ENCODE measurements at regions not wholly inside any gene's neighbourhood (a gene's known extent, or its start where the extent isn't known, plus 50 kb on each side); places are given as distances from the start of the nearest gene placed in this dataset.

DNA sequence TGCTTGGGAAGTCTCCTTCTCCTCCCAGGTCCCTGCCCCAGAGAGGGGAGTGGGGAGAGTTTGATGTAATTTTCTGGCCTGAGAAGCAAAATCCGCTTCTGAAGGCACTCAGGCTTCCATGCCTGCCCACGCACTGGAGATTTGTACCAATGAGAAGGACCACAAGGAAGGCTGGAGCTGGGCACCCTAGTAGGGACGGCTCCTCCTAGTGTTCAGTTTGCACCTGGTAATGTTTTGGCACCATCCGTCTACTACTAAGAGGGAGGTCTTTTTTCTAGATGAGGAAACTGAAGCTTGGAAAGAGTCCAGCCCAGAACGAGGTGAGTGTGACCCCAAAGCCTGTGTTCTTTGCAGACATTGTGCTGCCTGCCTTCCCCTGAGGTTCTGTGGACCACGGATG, 83.6 kb upstream of the NLRP1 start:
- TF ChIP-seq FOXM1 (IDR thresholded peaks at IDR 0.05; ENCODE audit: borderline replicate concordance, low read depth) (no peak), CREB1 (IDR thresholded peaks at IDR 0.05; ENCODE audit: low read depth) (no peak), CEBPB (IDR thresholded peaks at IDR 0.05) (no peak)

DNA sequence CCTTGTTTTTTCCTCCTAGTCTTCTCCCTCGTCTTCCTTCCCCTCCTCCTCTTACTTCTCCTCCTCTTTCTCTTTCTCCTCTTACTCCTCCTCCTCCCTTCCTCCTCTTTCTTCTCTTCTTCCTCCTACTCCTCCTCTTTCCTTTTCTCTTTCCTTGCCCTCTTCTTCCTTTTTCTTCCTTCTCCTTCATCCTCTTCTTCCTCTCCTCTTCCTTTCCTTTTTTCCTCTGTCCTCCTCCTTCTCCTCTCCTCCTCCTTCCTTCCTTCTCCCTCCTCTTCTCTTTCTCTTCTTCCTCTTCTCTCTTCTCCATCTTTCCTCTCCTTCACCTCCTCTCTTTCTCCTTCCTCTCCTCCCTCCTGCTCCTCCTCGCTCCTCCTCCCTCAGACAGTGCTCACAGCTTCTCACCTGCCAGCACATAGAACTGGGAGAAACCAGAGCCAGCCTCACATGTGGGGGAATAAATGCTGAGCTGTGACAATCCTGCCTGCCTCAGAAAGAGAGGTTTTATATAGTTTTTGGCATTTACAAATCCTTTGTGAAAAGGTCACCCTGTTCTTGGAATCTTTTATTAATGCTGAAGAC, 84.3 kb upstream of the NLRP1 start:
- TF ChIP-seq EGR1 (IDR thresholded peaks at IDR 0.05) (no peak), ZBTB7A (IDR thresholded peaks at IDR 0.05; ENCODE audit: low read depth) (no peak), EP300 (IDR thresholded peaks at IDR 0.05; ENCODE audit: borderline replicate concordance) (no peak), NFIC (IDR thresholded peaks at IDR 0.05) (no peak), RAD21 (IDR thresholded peaks at IDR 0.05; ENCODE audit: low read depth) (no peak)
- TF ChIP-seq, protein P1, sequence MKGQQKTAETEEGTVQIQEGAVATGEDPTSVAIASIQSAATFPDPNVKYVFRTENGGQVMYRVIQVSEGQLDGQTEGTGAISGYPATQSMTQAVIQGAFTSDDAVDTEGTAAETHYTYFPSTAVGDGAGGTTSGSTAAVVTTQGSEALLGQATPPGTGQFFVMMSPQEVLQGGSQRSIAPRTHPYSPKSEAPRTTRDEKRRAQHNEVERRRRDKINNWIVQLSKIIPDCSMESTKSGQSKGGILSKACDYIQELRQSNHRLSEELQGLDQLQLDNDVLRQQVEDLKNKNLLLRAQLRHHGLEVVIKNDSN (IDR thresholded peaks at IDR 0.05) = no peak

DNA sequence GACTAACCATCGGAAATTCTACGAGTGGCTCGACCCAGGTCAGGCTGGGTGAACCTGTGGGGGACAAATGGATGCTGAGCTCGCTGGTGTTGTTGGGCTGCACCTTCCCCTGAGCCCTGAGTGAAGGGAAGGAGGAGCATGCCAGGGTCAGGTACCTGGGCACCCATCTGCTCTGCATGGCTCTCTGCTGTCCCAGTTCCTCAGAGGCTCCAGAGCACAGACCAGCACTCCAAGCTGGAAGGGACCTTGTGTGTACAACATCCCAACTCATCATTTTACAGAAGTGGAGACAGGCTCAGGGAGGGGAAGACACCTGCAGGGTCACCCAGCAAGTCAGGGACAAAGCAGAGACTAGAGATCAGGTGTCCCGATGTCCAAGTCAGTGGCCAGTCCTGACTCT, 84.9 kb upstream of the NLRP1 start:
- no peak for TF ChIP-seq RAD21 (IDR thresholded peaks at IDR 0.05; ENCODE audit: low read depth)
- no peak for TF ChIP-seq ZBTB7A (IDR thresholded peaks at IDR 0.05; ENCODE audit: low read depth)
- TF ChIP-seq, protein P2, sequence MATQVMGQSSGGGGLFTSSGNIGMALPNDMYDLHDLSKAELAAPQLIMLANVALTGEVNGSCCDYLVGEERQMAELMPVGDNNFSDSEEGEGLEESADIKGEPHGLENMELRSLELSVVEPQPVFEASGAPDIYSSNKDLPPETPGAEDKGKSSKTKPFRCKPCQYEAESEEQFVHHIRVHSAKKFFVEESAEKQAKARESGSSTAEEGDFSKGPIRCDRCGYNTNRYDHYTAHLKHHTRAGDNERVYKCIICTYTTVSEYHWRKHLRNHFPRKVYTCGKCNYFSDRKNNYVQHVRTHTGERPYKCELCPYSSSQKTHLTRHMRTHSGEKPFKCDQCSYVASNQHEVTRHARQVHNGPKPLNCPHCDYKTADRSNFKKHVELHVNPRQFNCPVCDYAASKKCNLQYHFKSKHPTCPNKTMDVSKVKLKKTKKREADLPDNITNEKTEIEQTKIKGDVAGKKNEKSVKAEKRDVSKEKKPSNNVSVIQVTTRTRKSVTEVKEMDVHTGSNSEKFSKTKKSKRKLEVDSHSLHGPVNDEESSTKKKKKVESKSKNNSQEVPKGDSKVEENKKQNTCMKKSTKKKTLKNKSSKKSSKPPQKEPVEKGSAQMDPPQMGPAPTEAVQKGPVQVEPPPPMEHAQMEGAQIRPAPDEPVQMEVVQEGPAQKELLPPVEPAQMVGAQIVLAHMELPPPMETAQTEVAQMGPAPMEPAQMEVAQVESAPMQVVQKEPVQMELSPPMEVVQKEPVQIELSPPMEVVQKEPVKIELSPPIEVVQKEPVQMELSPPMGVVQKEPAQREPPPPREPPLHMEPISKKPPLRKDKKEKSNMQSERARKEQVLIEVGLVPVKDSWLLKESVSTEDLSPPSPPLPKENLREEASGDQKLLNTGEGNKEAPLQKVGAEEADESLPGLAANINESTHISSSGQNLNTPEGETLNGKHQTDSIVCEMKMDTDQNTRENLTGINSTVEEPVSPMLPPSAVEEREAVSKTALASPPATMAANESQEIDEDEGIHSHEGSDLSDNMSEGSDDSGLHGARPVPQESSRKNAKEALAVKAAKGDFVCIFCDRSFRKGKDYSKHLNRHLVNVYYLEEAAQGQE (IDR thresholded peaks at IDR 0.05; ENCODE audit: low read depth) = no peak
- TF ChIP-seq TAF1 (IDR thresholded peaks at IDR 0.05; ENCODE audit: low read depth) = no peak
- TF ChIP-seq, protein P3, sequence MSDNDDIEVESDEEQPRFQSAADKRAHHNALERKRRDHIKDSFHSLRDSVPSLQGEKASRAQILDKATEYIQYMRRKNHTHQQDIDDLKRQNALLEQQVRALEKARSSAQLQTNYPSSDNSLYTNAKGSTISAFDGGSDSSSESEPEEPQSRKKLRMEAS (IDR thresholded peaks at IDR 0.05) = no peak
- TF ChIP-seq YY1 (IDR thresholded peaks at IDR 0.05; ENCODE audit: low read depth) = no peak
- TF ChIP-seq NFIC (IDR thresholded peaks at IDR 0.05) = no peak
- TF ChIP-seq EP300 (IDR thresholded peaks at IDR 0.05; ENCODE audit: borderline replicate concordance) = no peak
- no peak for TF ChIP-seq CREB1 (IDR thresholded peaks at IDR 0.05; ENCODE audit: low read depth)
- no peak for TF ChIP-seq EGR1 (IDR thresholded peaks at IDR 0.05)
- TF ChIP-seq, protein P1 (IDR thresholded peaks at IDR 0.05) = no peak
- TF ChIP-seq TCF12 (IDR thresholded peaks at IDR 0.05; ENCODE audit: low read depth) = no peak
- TF ChIP-seq FOXM1 (IDR thresholded peaks at IDR 0.05; ENCODE audit: borderline replicate concordance, low read depth) = no peak
- no peak for TF ChIP-seq TEAD4 (IDR thresholded peaks at IDR 0.05)

DNA sequence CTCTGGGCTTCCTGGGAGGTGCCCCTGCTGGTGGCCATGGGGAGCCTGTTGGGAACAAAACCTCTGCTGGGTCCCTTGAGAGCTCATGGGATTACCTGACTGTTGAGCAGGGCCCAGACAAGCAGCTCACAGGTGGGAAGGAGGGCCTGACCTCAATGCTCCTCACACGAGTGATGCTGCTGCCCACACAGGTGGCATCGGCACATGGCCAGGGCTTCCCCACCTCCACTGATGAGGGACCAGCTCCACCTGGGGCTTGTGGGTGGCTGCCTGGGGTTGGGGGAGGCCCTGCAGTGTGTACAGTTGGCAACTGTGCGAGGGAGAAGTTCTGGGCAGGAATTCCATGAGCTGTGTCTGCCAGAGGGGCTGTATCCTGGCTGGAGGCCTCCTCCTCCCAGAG, 87.8 kb upstream of the NLRP1 start:
- TF ChIP-seq TEAD4 (IDR thresholded peaks at IDR 0.05) (no peak), ZBTB7A (IDR thresholded peaks at IDR 0.05; ENCODE audit: low read depth) (no peak), FOXM1 (IDR thresholded peaks at IDR 0.05; ENCODE audit: borderline replicate concordance, low read depth) (no peak), TAF1 (IDR thresholded peaks at IDR 0.05; ENCODE audit: low read depth) (no peak), CREB1 (IDR thresholded peaks at IDR 0.05; ENCODE audit: low read depth) (no peak), YY1 (IDR thresholded peaks at IDR 0.05; ENCODE audit: low read depth) (no peak), CEBPB (IDR thresholded peaks at IDR 0.05) (no peak), EGR1 (IDR thresholded peaks at IDR 0.05) (no peak), NFIC (IDR thresholded peaks at IDR 0.05) (no peak), EP300 (IDR thresholded peaks at IDR 0.05; ENCODE audit: borderline replicate concordance) (no peak)
- TF ChIP-seq, protein P1 (IDR thresholded peaks at IDR 0.05) = no peak
- TF ChIP-seq, protein P3 (IDR thresholded peaks at IDR 0.05) = no peak
- TF ChIP-seq, protein P2 (IDR thresholded peaks at IDR 0.05; ENCODE audit: low read depth) = no peak

DNA sequence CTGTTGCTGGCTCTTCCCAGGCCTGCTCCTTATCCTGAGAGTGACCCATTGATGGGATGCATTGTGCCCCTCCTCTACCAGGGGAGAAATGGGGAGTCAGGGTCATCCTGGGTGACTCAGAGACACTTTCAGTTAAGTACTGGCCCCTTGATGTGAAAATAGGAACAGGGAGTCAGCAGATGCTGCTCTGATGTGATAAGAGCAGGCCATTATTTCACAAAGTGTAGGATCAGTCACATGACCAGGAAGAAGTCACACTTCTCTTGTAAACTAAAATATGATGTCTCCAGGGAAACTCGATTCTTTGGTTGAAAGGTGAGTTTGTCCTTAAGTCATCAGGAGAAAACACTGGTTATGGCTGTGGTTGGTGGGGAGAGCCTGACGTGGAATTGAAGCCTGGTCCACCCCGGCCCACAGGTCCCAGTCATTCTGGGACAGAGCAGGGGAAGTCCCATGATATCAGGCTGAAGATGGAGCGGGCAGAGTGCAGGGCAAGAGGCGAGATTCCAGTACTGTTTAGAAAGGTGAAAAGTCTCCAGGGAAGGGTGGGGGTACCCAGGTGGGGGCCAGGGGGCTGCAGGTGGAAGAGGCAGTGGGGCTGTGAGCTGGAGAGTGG, 88.6 kb upstream of the NLRP1 start:
- TF ChIP-seq, protein P3 (IDR thresholded peaks at IDR 0.05) = no peak
- TF ChIP-seq, protein P2 (IDR thresholded peaks at IDR 0.05; ENCODE audit: low read depth) = no peak
- no peak for TF ChIP-seq CREB1 (IDR thresholded peaks at IDR 0.05; ENCODE audit: low read depth)
- TF ChIP-seq NFIC (IDR thresholded peaks at IDR 0.05) = no peak
- TF ChIP-seq CEBPB (IDR thresholded peaks at IDR 0.05) = no peak
- no peak for TF ChIP-seq EGR1 (IDR thresholded peaks at IDR 0.05)
- TF ChIP-seq ZBTB7A (IDR thresholded peaks at IDR 0.05; ENCODE audit: low read depth) = no peak
- TF ChIP-seq TAF1 (IDR thresholded peaks at IDR 0.05; ENCODE audit: low read depth) = no peak
- TF ChIP-seq RAD21 (IDR thresholded peaks at IDR 0.05; ENCODE audit: low read depth) = no peak
- TF ChIP-seq FOXM1 (IDR thresholded peaks at IDR 0.05; ENCODE audit: borderline replicate concordance, low read depth) = no peak
- no peak for TF ChIP-seq YY1 (IDR thresholded peaks at IDR 0.05; ENCODE audit: low read depth)
- TF ChIP-seq EP300 (IDR thresholded peaks at IDR 0.05; ENCODE audit: borderline replicate concordance) = no peak
- no peak for TF ChIP-seq TCF12 (IDR thresholded peaks at IDR 0.05; ENCODE audit: low read depth)

All from Ishikawa (cell line).